Coronary artery (tissue), 2 donors: ENCODE measurements at regions not wholly inside any gene's neighbourhood (a gene's known extent, or its start where the extent isn't known, plus 50 kb on each side); places are given as distances from the start of the nearest gene placed in this dataset.

Experiments used
- DNase-seq: peaks from one replicate; pipeline ENCODE4 v3.0.0-alpha.2; 2017; ENCODE audit warnings: low spot score
- H3K27ac ChIP-seq, 2 donors: fragments of 200-600 bp; sonication (generic); one replicate each; pipeline ENCODE4 v1.5.1; 2016 to 2019
- H3K4me3 ChIP-seq: fragments of 200-600 bp; sonication (generic); 2 replicates; pipeline ENCODE4 v1.5.1; 2016; ENCODE audit warnings: mild to moderate bottlenecking, moderate library complexity
- TF ChIP-seq, protein P1 (sequence below): fragments of 200-600 bp; sonication (generic); IDR thresholded peaks from one replicate; pipeline ENCODE4 v1.5.1; 2019; ENCODE audit warnings: antibody characterized with exemption

GRCh38 chr2:120470041-120470965 is 124.4 kb downstream of the INHBB start:
- peak; percentile 95 for DNase-seq
- TF ChIP-seq, protein P1, sequence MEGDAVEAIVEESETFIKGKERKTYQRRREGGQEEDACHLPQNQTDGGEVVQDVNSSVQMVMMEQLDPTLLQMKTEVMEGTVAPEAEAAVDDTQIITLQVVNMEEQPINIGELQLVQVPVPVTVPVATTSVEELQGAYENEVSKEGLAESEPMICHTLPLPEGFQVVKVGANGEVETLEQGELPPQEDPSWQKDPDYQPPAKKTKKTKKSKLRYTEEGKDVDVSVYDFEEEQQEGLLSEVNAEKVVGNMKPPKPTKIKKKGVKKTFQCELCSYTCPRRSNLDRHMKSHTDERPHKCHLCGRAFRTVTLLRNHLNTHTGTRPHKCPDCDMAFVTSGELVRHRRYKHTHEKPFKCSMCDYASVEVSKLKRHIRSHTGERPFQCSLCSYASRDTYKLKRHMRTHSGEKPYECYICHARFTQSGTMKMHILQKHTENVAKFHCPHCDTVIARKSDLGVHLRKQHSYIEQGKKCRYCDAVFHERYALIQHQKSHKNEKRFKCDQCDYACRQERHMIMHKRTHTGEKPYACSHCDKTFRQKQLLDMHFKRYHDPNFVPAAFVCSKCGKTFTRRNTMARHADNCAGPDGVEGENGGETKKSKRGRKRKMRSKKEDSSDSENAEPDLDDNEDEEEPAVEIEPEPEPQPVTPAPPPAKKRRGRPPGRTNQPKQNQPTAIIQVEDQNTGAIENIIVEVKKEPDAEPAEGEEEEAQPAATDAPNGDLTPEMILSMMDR = no peak
- peak overlapping the region; percentile 11 for H3K4me3 ChIP-seq
- H3K27ac ChIP-seq = peak overlapping the region; percentile 91 to 92

- no peak for DNase-seq
- H3K4me3 ChIP-seq = no peak overlapping the region
- peak overlapping the region; percentile 91 to 92 for H3K27ac ChIP-seq
- TF ChIP-seq, protein P1 = no peak
These were observed 125.2 kb downstream of the INHBB start for GRCh38 chr2:120471166-120471565.

DNA sequence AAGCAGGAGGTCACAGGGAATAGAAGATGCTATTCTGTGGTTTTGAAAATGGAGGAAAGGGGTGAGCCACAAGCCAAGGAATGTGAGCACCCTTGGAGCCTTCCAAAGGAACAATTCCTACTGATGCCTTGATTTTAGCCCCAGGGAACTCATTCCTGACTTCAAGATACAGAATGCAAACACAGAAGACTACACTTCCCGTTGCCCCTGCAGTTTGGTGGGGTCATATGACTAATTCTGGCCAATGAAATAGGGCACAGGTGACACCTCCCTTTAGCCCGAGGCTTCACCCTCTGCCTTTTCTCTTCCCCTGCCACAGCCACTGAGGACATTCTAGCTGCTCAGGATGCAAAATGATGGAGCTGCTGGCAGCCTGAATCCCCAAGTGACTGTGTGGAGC is 126.1 kb downstream of the INHBB start:
- no peak for DNase-seq
- Histone ChIP-seq H3K27ac (peak overlapping the region; percentile 91 to 92), H3K4me3 (no peak overlapping the region)
- TF ChIP-seq, protein P1 = no peak

GRCh38 chr2:120472891-120473309 is 127.0 kb downstream of the INHBB start:
- H3K4me3 ChIP-seq = no peak overlapping the region
- H3K27ac ChIP-seq = peak overlapping the region; percentile 9 to 92
- TF ChIP-seq, protein P1 = no peak
- no peak for DNase-seq

DNA sequence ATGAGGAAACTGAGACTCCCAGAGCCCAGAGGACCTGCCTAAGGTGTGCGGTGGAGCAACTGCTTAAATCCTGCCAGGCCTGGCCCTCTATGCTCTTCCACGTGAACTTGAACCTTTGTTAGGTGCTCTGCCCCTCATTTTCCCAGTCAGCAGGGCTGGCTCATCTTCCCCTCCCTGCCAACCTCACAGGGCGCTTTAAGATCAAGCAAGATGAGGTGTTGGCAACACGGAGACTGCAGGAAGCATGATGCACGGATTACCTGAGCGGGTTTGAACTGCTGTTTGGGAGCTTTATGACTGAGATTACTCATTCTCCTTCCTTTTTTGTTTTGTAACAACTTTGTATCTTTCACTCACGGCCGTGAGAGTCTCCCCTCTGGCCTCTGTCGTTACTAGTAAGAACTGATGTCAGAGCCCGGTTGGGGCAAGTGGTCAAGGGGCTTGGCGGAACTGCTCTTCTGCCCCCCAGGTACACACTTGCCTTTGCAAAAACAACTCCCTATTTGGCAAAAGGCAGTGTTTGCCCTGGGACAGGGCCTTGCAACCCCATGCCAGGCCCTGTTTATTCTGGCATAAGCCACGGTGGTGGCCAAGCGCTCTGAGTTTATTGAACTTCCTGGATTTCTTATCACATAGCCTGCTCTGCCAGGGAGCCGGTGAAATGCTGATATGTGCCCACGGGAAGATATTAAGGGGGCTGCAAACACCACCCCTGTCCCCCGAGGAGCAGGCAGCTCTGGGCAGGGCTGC is 127.8 kb downstream of the INHBB start:
- Histone ChIP-seq H3K4me3 (peak overlapping the region; percentile 0), H3K27ac (peak overlapping the region; percentile 9 to 40)
- TF ChIP-seq, protein P1 = no peak
- no peak for DNase-seq

GRCh38 chr2:120474486-120474885 is 128.6 kb downstream of the INHBB start:
- DNase-seq = no peak
- Histone ChIP-seq H3K4me3 (no peak overlapping the region), H3K27ac (no peak overlapping the region)
- TF ChIP-seq, protein P1 = no peak
